ENCODE measurements at regions not wholly inside any gene's neighbourhood (a gene's known extent, or its start where the extent isn't known, plus 50 kb on each side); places are given as distances from the start of the nearest gene placed in this dataset.

GRCh38 chr5:7012057-7012456, 298.8 kb downstream of the TENT4A start:
- DNase-seq, result no peak
- intact Hi-C loops (cut with DNase I; ENCODE audit: low total_unique reads), result no loop called here
- ATAC-seq, result no peak

GRCh38 chr5:7014611-7015010, 301.4 kb downstream of the TENT4A start:
- no peaks in the 10 kb centered on the region for H3K9me3 ChIP-seq
- no peak for DNase-seq
- no peak overlapping the region for H3K4me3 ChIP-seq
- ATAC-seq, result no peak
- H3K36me3 ChIP-seq, result no peaks in the 10 kb centered on the region
- no peaks in the 10 kb centered on the region for H3K4me1 ChIP-seq
- intact Hi-C loops (cut with DNase I; ENCODE audit: low total_unique reads) (no loop called here), in situ Hi-C loops (cut with MboI; ENCODE audit: low sequenced_read_pairs in 4 of 4) (no loop called here)
- H3K27ac ChIP-seq, result no peak overlapping the region
- no peaks in the 10 kb centered on the region for H3K27me3 ChIP-seq
- TF ChIP-seq POLR2A (IDR thresholded peaks at IDR 0.05) (no peak), CTCF (IDR thresholded peaks at IDR 0.05 in 4 of 5, conservative IDR thresholded peaks at IDR 0.05 in 1 of 5) (no peak)

More at GRCh38 chr5:7012057-7012456, 298.8 kb downstream of the TENT4A start:
- no peaks in the 10 kb centered on the region for H3K9me3 ChIP-seq
- H3K27ac ChIP-seq, result no peak overlapping the region
- no peaks in the 10 kb centered on the region for H3K4me1 ChIP-seq
- H3K4me3 ChIP-seq, result no peak overlapping the region
- no peaks in the 10 kb centered on the region for H3K27me3 ChIP-seq
- in situ Hi-C loops (cut with MboI; ENCODE audit: low sequenced_read_pairs in 4 of 4), result no loop called here
- TF ChIP-seq POLR2A (IDR thresholded peaks at IDR 0.05), result no peak
- no peak for TF ChIP-seq CTCF (IDR thresholded peaks at IDR 0.05 in 4 of 5, conservative IDR thresholded peaks at IDR 0.05 in 1 of 5)
- H3K36me3 ChIP-seq, result no peaks in the 10 kb centered on the region

GRCh38 chr5:7015586-7016256, 302.5 kb downstream of the TENT4A start:
- no peak for ATAC-seq
- no peak overlapping the region for H3K27ac ChIP-seq
- in situ Hi-C loops (cut with MboI; ENCODE audit: low sequenced_read_pairs in 4 of 4), result no loop called here
- H3K36me3 ChIP-seq, result no peaks in the 10 kb centered on the region
- no peaks in the 10 kb centered on the region for H3K4me1 ChIP-seq
- intact Hi-C loops (cut with DNase I; ENCODE audit: low total_unique reads), result no loop called here
- H3K4me3 ChIP-seq, result no peak overlapping the region
- H3K9me3 ChIP-seq, result no peaks in the 10 kb centered on the region
- H3K27me3 ChIP-seq, result no peaks in the 10 kb centered on the region
- no peak for DNase-seq
- TF ChIP-seq POLR2A (IDR thresholded peaks at IDR 0.05) (no peak), CTCF (IDR thresholded peaks at IDR 0.05 in 4 of 5, conservative IDR thresholded peaks at IDR 0.05 in 1 of 5) (no peak)

- no peak overlapping the region for H3K27ac ChIP-seq
- intact Hi-C loops (cut with DNase I; ENCODE audit: low total_unique reads), result no loop called here
- in situ Hi-C loops (cut with MboI; ENCODE audit: low sequenced_read_pairs in 4 of 4), result no loop called here
- H3K4me3 ChIP-seq, result no peak overlapping the region
- no peaks in the 10 kb centered on the region for H3K4me1 ChIP-seq
- TF ChIP-seq POLR2A (IDR thresholded peaks at IDR 0.05), result no peak
- ATAC-seq (no peak), DNase-seq (no peak)
- H3K27me3 ChIP-seq, result no peaks in the 10 kb centered on the region
- H3K9me3 ChIP-seq, result peaks cover 0 to 2% (median 0%) of the 10 kb centered on the region in 3 donors
- H3K36me3 ChIP-seq, result no peaks in the 10 kb centered on the region
Observed at GRCh38 chr5:7016999-7017747, 303.9 kb downstream of the TENT4A start.

GRCh38 chr5:7018198-7018597, 305.0 kb downstream of the TENT4A start:
- Histone ChIP-seq H3K4me1 (no peaks in the 10 kb centered on the region), H3K27ac (no peak overlapping the region), H3K9me3 (peaks cover 0 to 8% (median 0%) of the 10 kb centered on the region in 3 donors), H3K27me3 (no peaks in the 10 kb centered on the region), H3K36me3 (no peaks in the 10 kb centered on the region), H3K4me3 (no peak overlapping the region)
- no peak for DNase-seq
- intact Hi-C loops (cut with DNase I; ENCODE audit: low total_unique reads) (no loop called here), in situ Hi-C loops (cut with MboI; ENCODE audit: low sequenced_read_pairs in 4 of 4) (no loop called here)
- TF ChIP-seq CTCF (IDR thresholded peaks at IDR 0.05 in 4 of 5, conservative IDR thresholded peaks at IDR 0.05 in 1 of 5) (no peak), POLR2A (IDR thresholded peaks at IDR 0.05) (no peak)
- no peak for ATAC-seq

Measured in gastrocnemius medialis (tissue), 4 donors.